H1 (cell line): ENCODE measurements at regions not wholly inside any gene's neighbourhood (a gene's known extent, or its start where the extent isn't known, plus 50 kb on each side); places are given as distances from the start of the nearest gene placed in this dataset.

ENCODE experiments used
- TF ChIP-seq, protein P1 (sequence below): fragments of 300-600 bp; sonication (generic); IDR thresholded peaks from 2 replicates; pipeline ENCODE4 v1.7.1; 2012; ENCODE audit warnings: low read length, moderate library complexity, mild to moderate bottlenecking, inconsistent platforms; ENCODE audit not compliant: insufficient replicate concordance
- TF ChIP-seq, protein P2 (sequence below): IDR thresholded peaks from 2 replicates; pipeline ENCODE4 v1.6.1; 2011; ENCODE audit warnings: low read length, improper control_type of control experiment

DNA sequence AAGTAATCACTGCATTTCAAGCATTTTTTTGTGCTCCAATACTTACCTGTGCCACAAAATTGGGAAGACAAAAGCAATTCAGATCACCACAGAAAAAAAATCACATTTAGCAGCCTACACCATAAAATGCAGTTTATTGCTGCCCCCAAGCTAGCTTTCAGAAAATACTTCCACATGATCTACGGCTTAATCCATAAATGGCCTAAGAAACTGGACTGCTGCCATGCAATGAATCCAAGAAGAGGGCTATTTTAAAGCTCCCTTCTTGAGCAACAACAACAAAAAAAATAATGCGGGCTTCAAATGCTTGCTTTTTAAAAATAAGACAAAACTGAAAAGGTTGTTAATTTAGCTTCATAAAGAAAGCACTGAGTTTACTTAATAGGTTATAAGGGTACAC is 272.3 kb downstream of the RAD51AP2 start (continued):
- TF ChIP-seq, protein P1, sequence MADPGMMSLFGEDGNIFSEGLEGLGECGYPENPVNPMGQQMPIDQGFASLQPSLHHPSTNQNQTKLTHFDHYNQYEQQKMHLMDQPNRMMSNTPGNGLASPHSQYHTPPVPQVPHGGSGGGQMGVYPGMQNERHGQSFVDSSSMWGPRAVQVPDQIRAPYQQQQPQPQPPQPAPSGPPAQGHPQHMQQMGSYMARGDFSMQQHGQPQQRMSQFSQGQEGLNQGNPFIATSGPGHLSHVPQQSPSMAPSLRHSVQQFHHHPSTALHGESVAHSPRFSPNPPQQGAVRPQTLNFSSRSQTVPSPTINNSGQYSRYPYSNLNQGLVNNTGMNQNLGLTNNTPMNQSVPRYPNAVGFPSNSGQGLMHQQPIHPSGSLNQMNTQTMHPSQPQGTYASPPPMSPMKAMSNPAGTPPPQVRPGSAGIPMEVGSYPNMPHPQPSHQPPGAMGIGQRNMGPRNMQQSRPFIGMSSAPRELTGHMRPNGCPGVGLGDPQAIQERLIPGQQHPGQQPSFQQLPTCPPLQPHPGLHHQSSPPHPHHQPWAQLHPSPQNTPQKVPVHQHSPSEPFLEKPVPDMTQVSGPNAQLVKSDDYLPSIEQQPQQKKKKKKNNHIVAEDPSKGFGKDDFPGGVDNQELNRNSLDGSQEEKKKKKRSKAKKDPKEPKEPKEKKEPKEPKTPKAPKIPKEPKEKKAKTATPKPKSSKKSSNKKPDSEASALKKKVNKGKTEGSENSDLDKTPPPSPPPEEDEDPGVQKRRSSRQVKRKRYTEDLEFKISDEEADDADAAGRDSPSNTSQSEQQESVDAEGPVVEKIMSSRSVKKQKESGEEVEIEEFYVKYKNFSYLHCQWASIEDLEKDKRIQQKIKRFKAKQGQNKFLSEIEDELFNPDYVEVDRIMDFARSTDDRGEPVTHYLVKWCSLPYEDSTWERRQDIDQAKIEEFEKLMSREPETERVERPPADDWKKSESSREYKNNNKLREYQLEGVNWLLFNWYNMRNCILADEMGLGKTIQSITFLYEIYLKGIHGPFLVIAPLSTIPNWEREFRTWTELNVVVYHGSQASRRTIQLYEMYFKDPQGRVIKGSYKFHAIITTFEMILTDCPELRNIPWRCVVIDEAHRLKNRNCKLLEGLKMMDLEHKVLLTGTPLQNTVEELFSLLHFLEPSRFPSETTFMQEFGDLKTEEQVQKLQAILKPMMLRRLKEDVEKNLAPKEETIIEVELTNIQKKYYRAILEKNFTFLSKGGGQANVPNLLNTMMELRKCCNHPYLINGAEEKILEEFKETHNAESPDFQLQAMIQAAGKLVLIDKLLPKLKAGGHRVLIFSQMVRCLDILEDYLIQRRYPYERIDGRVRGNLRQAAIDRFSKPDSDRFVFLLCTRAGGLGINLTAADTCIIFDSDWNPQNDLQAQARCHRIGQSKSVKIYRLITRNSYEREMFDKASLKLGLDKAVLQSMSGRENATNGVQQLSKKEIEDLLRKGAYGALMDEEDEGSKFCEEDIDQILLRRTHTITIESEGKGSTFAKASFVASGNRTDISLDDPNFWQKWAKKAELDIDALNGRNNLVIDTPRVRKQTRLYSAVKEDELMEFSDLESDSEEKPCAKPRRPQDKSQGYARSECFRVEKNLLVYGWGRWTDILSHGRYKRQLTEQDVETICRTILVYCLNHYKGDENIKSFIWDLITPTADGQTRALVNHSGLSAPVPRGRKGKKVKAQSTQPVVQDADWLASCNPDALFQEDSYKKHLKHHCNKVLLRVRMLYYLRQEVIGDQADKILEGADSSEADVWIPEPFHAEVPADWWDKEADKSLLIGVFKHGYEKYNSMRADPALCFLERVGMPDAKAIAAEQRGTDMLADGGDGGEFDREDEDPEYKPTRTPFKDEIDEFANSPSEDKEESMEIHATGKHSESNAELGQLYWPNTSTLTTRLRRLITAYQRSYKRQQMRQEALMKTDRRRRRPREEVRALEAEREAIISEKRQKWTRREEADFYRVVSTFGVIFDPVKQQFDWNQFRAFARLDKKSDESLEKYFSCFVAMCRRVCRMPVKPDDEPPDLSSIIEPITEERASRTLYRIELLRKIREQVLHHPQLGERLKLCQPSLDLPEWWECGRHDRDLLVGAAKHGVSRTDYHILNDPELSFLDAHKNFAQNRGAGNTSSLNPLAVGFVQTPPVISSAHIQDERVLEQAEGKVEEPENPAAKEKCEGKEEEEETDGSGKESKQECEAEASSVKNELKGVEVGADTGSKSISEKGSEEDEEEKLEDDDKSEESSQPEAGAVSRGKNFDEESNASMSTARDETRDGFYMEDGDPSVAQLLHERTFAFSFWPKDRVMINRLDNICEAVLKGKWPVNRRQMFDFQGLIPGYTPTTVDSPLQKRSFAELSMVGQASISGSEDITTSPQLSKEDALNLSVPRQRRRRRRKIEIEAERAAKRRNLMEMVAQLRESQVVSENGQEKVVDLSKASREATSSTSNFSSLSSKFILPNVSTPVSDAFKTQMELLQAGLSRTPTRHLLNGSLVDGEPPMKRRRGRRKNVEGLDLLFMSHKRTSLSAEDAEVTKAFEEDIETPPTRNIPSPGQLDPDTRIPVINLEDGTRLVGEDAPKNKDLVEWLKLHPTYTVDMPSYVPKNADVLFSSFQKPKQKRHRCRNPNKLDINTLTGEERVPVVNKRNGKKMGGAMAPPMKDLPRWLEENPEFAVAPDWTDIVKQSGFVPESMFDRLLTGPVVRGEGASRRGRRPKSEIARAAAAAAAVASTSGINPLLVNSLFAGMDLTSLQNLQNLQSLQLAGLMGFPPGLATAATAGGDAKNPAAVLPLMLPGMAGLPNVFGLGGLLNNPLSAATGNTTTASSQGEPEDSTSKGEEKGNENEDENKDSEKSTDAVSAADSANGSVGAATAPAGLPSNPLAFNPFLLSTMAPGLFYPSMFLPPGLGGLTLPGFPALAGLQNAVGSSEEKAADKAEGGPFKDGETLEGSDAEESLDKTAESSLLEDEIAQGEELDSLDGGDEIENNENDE = no peak
- TF ChIP-seq, protein P2, sequence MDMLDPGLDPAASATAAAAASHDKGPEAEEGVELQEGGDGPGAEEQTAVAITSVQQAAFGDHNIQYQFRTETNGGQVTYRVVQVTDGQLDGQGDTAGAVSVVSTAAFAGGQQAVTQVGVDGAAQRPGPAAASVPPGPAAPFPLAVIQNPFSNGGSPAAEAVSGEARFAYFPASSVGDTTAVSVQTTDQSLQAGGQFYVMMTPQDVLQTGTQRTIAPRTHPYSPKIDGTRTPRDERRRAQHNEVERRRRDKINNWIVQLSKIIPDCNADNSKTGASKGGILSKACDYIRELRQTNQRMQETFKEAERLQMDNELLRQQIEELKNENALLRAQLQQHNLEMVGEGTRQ = no peak
